GM21390 (cell line): ENCODE measurements at regions not wholly inside any gene's neighbourhood (a gene's known extent, or its start where the extent isn't known, plus 50 kb on each side); places are given as distances from the start of the nearest gene placed in this dataset.
"Not testable (repeated sequence)": the region's sequence is repeated elsewhere in the genome, so short reads cannot be mapped to it uniquely, and the experiment has no call there.

Source experiments
- ATAC-seq: cut with Tn5 transposase; IDR thresholded peaks from one replicate; pipeline ENCODE4 v1.9.1; 2021; ENCODE audit not compliant: unreplicated experiment

- ATAC-seq, result no peak
Measured at GRCh38 chr4:94141001-94141400, 66.7 kb upstream of the SMARCAD1 start.

- not testable (repeated sequence) for ATAC-seq
Measured at GRCh38 chr4:94148052-94148451, 59.6 kb upstream of the SMARCAD1 start.

- ATAC-seq, result no peak
Measured at GRCh38 chr4:94152466-94152865, 55.2 kb upstream of the SMARCAD1 start.

- ATAC-seq, result not testable (repeated sequence)
Measured at GRCh38 chr4:94155404-94155803, 52.3 kb upstream of the SMARCAD1 start.

- no peak for ATAC-seq
Measured at GRCh38 chr4:94156826-94157225, 50.8 kb upstream of the SMARCAD1 start.
